SU-DHL-6 (cell line): ENCODE measurements at regions not wholly inside any gene's neighbourhood (a gene's known extent, or its start where the extent isn't known, plus 50 kb on each side); places are given as distances from the start of the nearest gene placed in this dataset.

Experiments
- H2AFZ ChIP-seq: fragments of 200-600 bp; sonication (generic); 2 replicates; pipeline ENCODE4 v1.6.1; 2014; ENCODE audit warnings: low read depth, mild to moderate bottlenecking, moderate library complexity, mixed read lengths, antibody characterized with exemption, low read length; ENCODE audit not compliant: severe bottlenecking
- H3F3A ChIP-seq: fragments of 200-600 bp; shearing (Covaris generic); 2 replicates; pipeline ENCODE4 v1.6.0; 2016; ENCODE audit warnings: antibody characterized with exemption, mild to moderate bottlenecking; ENCODE audit not compliant: insufficient read depth
- H3K27ac ChIP-seq: fragments of 200-600 bp; sonication (generic); 2 replicates; pipeline ENCODE4 v1.5.1; 2016; ENCODE audit warnings: low read depth, mild to moderate bottlenecking, low read length, moderate library complexity, mixed read lengths
- H3K27me3 ChIP-seq: fragments of 200-600 bp; sonication (generic), shearing (Covaris generic); 2 replicates; pipeline ENCODE4 v1.6.0; 2014; ENCODE audit warnings: mild to moderate bottlenecking, low read length
- H3K36me3 ChIP-seq: fragments of 200-600 bp; sonication (generic); 2 replicates; pipeline ENCODE4 v1.6.1; 2014; ENCODE audit warnings: mild to moderate bottlenecking, low read length, mixed read lengths
- H3K4me2 ChIP-seq: fragments of 300-600, 200-600 bp; shearing (Covaris generic), sonication (generic); 2 replicates; pipeline ENCODE4 v1.6.0; 2014; ENCODE audit warnings: low read length, low read depth, mild to moderate bottlenecking; ENCODE audit not compliant: poor library complexity, severe bottlenecking
- H3K4me3 ChIP-seq: fragments of 200-600 bp; sonication (generic); 2 replicates; pipeline ENCODE4 v1.5.1; 2014; ENCODE audit warnings: antibody characterized with exemption, low read length, mild to moderate bottlenecking, mixed read lengths; ENCODE audit not compliant: insufficient read depth, poor library complexity, severe bottlenecking
- H3K79me2 ChIP-seq: fragments of 200-600 bp; sonication (generic); 2 replicates; pipeline ENCODE4 v1.6.1; 2014; ENCODE audit warnings: mild to moderate bottlenecking, low read length, moderate library complexity; ENCODE audit not compliant: insufficient read depth
- H3K9ac ChIP-seq: fragments of 200-600 bp; sonication (generic); 2 replicates; pipeline ENCODE4 v1.7.0; 2014; ENCODE audit warnings: mild to moderate bottlenecking, low read length
- H3K9me2 ChIP-seq: fragments of 200-600 bp; sonication (generic); replicated peaks from 2 replicates; pipeline ENCODE4 v1.6.1; 2014; ENCODE audit warnings: low read length; ENCODE audit not compliant: insufficient read depth
- H3K9me3 ChIP-seq: fragments of 200-600 bp; sonication (generic); 2 replicates; pipeline ENCODE4 v1.6.1; 2014; ENCODE audit warnings: low read length, mixed read lengths; ENCODE audit not compliant: insufficient read depth
- H4K20me1 ChIP-seq: fragments of 200-600 bp; sonication (generic); 2 replicates; pipeline ENCODE4 v1.6.1; 2014; ENCODE audit warnings: low read depth, mild to moderate bottlenecking, antibody characterized with exemption, low read length, moderate library complexity, mixed read lengths
- CTCF ChIP-seq: fragments of 200-600 bp; sonication (generic); IDR thresholded peaks from one replicate; pipeline ENCODE4 v1.5.1; 2017; ENCODE audit warnings: antibody characterized with exemption, mild to moderate bottlenecking, low read length, moderate library complexity; ENCODE audit not compliant: insufficient read depth, poor library complexity, severe bottlenecking
- EZH2phosphoT487 ChIP-seq: fragments of 200-600 bp; sonication (generic), shearing (Covaris generic); conservative IDR thresholded peaks from 2 replicates; pipeline ENCODE4 v1.6.1; 2018; ENCODE audit warnings: mild to moderate bottlenecking, antibody characterized with exemption, low read length, moderate library complexity, mixed read lengths

GRCh38 chr1:59146651-59147358 is 150.1 kb upstream of the FGGY start:
- no peak overlapping the region for H3K9ac ChIP-seq
- no peaks in the 10 kb centered on the region for H3K9me2 ChIP-seq
- H4K20me1 ChIP-seq: no peaks in the 10 kb centered on the region
- H3K4me2 ChIP-seq: no peak overlapping the region
- no peaks in the 10 kb centered on the region for H3K36me3 ChIP-seq
- H3K9me3 ChIP-seq: no peaks in the 10 kb centered on the region
- no peak overlapping the region for H3K4me3 ChIP-seq
- H3F3A ChIP-seq: no peaks in the 10 kb centered on the region
- H3K79me2 ChIP-seq: no peaks in the 10 kb centered on the region
- no peaks in the 10 kb centered on the region for H3K27me3 ChIP-seq
- no peak overlapping the region for H3K27ac ChIP-seq
- no peak for TF ChIP-seq CTCF
- no peak for TF ChIP-seq EZH2phosphoT487
- no peak overlapping the region for H2AFZ ChIP-seq

- H3K79me2 ChIP-seq: no peaks in the 10 kb centered on the region
- TF ChIP-seq EZH2phosphoT487 (no peak), CTCF (no peak)
These were observed 147.5 kb upstream of the FGGY start for GRCh38 chr1:59149435-59149834.

GRCh38 chr1:59150577-59151386 is 146.1 kb upstream of the FGGY start:
- Histone ChIP-seq H4K20me1 (no peaks in the 10 kb centered on the region), H2AFZ (no peak overlapping the region), H3K36me3 (no peaks in the 10 kb centered on the region), H3K4me2 (no peak overlapping the region), H3K27ac (no peak overlapping the region), H3K9me2 (no peaks in the 10 kb centered on the region), H3K27me3 (no peaks in the 10 kb centered on the region), H3K4me3 (no peak overlapping the region), H3F3A (no peaks in the 10 kb centered on the region), H3K9ac (no peak overlapping the region), H3K79me2 (no peaks in the 10 kb centered on the region), H3K9me3 (no peaks in the 10 kb centered on the region)
- TF ChIP-seq CTCF (no peak), EZH2phosphoT487 (no peak)

More at GRCh38 chr1:59149435-59149834, 147.5 kb upstream of the FGGY start:
- Histone ChIP-seq H3K27ac (no peak overlapping the region), H3F3A (no peaks in the 10 kb centered on the region), H3K4me2 (no peak overlapping the region), H3K27me3 (no peaks in the 10 kb centered on the region), H4K20me1 (no peaks in the 10 kb centered on the region), H3K9ac (no peak overlapping the region), H3K9me3 (no peaks in the 10 kb centered on the region), H3K9me2 (no peaks in the 10 kb centered on the region), H3K36me3 (no peaks in the 10 kb centered on the region), H3K4me3 (no peak overlapping the region), H2AFZ (no peak overlapping the region)
